ENCODE measurements at regions not wholly inside any gene's neighbourhood (a gene's known extent, or its start where the extent isn't known, plus 50 kb on each side); places are given as distances from the start of the nearest gene placed in this dataset.

- intact Hi-C loops (cut with DNase I; ENCODE audit: low total_unique reads) = no loop called here
- Histone ChIP-seq H3K27ac (no peak overlapping the region), H3K4me1 (peaks cover 0 to 20% (median 11%) of the 10 kb centered on the region in 4 donors), H3K27me3 (no peaks in the 10 kb centered on the region), H3K9me3 (no peaks in the 10 kb centered on the region), H3K36me3 (no peaks in the 10 kb centered on the region), H3K4me3 (no peak overlapping the region)
- no peak for DNase-seq
- no peak for TF ChIP-seq CTCF (IDR thresholded peaks at IDR 0.05)
These were observed 316.6 kb upstream of the AKR1E2 start for GRCh38 chr10:4509405-4509804.

GRCh38 chr10:4506095-4506494 lies 319.9 kb upstream of the AKR1E2 start:
- intact Hi-C loops (cut with DNase I; ENCODE audit: low total_unique reads) = no loop called here
- peaks cover 0 to 6% (median 1%) of the 10 kb centered on the region in 4 donors for H3K4me1 ChIP-seq
- no peak overlapping the region for H3K4me3 ChIP-seq
- peak overlapping the region in 1 of 2 donors; percentile 31 for H3K27ac ChIP-seq
- no peaks in the 10 kb centered on the region for H3K27me3 ChIP-seq
- no peak for DNase-seq
- H3K36me3 ChIP-seq = no peaks in the 10 kb centered on the region
- H3K9me3 ChIP-seq = no peaks in the 10 kb centered on the region
- TF ChIP-seq CTCF (IDR thresholded peaks at IDR 0.05) = no peak

GRCh38 chr10:4504550-4504949 lies 321.5 kb upstream of the AKR1E2 start:
- H3K36me3 ChIP-seq = no peaks in the 10 kb centered on the region
- peaks cover 0 to 11% (median 1%) of the 10 kb centered on the region in 4 donors for H3K4me1 ChIP-seq
- no peak overlapping the region for H3K4me3 ChIP-seq
- no peak for TF ChIP-seq CTCF (IDR thresholded peaks at IDR 0.05)
- DNase-seq = no peak
- intact Hi-C loops (cut with DNase I; ENCODE audit: low total_unique reads) = no loop called here
- no peak overlapping the region for H3K27ac ChIP-seq
- H3K27me3 ChIP-seq = no peaks in the 10 kb centered on the region
- no peaks in the 10 kb centered on the region for H3K9me3 ChIP-seq

- H3K4me1 ChIP-seq = peaks cover 0 to 25% (median 8%) of the 10 kb centered on the region in 4 donors
- H3K27me3 ChIP-seq = no peaks in the 10 kb centered on the region
- H3K36me3 ChIP-seq = no peaks in the 10 kb centered on the region
- TF ChIP-seq CTCF (IDR thresholded peaks at IDR 0.05) = no peak
- intact Hi-C loops (cut with DNase I; ENCODE audit: low total_unique reads) = no loop called here
- no peak overlapping the region for H3K27ac ChIP-seq
- no peak for DNase-seq
- H3K4me3 ChIP-seq = no peak overlapping the region
- H3K9me3 ChIP-seq = no peaks in the 10 kb centered on the region
These were observed 322.9 kb upstream of the AKR1E2 start for GRCh38 chr10:4503076-4503475.

GRCh38 chr10:4501306-4501705 lies 324.7 kb upstream of the AKR1E2 start:
- DNase-seq = no peak
- Histone ChIP-seq H3K27ac (no peak overlapping the region), H3K27me3 (no peaks in the 10 kb centered on the region), H3K4me1 (peaks cover 0 to 31% (median 13%) of the 10 kb centered on the region in 4 donors), H3K9me3 (no peaks in the 10 kb centered on the region), H3K4me3 (no peak overlapping the region), H3K36me3 (no peaks in the 10 kb centered on the region)
- TF ChIP-seq CTCF (IDR thresholded peaks at IDR 0.05) = no peak
- intact Hi-C loops (cut with DNase I; ENCODE audit: low total_unique reads) = no loop called here

GRCh38 chr10:4498711-4499251 lies 327.2 kb upstream of the AKR1E2 start:
- Histone ChIP-seq H3K9me3 (no peaks in the 10 kb centered on the region), H3K4me1 (peaks cover 0 to 30% (median 12%) of the 10 kb centered on the region in 4 donors), H3K36me3 (no peaks in the 10 kb centered on the region), H3K27me3 (no peaks in the 10 kb centered on the region), H3K4me3 (no peak overlapping the region), H3K27ac (peak overlapping the region; percentile 80 to 85)
- intact Hi-C loops (cut with DNase I; ENCODE audit: low total_unique reads) = loop anchor here (10.0 kb wide), 1 partner anchor 414 kb away; no protein-coding TSS in a partner anchor
- no peak for TF ChIP-seq CTCF (IDR thresholded peaks at IDR 0.05)
- DNase-seq = no peak
